SK-N-MC (cell line): ENCODE measurements at regions not wholly inside any gene's neighbourhood (a gene's known extent, or its start where the extent isn't known, plus 50 kb on each side); places are given as distances from the start of the nearest gene placed in this dataset.

Source experiments
- EZH2 ChIP-seq: fragments of 200-600 bp; sonication (generic); IDR thresholded peaks from one replicate; pipeline ENCODE4 v1.6.1; 2017; ENCODE audit warnings: antibody characterized with exemption
- FOXP2 ChIP-seq: optimal IDR thresholded peaks from 2 replicates; pipeline ENCODE3; 2011; ENCODE audit warnings: mild to moderate bottlenecking, moderate library complexity; ENCODE audit not compliant: insufficient read depth; ENCODE audit errors: extremely low read length, control extremely low read depth
- POLR2AphosphoS5 ChIP-seq: IDR thresholded peaks from 2 replicates; pipeline ENCODE4 v1.6.1; 2012; ENCODE audit warnings: mild to moderate bottlenecking, low read depth, low read length, borderline replicate concordance

DNA sequence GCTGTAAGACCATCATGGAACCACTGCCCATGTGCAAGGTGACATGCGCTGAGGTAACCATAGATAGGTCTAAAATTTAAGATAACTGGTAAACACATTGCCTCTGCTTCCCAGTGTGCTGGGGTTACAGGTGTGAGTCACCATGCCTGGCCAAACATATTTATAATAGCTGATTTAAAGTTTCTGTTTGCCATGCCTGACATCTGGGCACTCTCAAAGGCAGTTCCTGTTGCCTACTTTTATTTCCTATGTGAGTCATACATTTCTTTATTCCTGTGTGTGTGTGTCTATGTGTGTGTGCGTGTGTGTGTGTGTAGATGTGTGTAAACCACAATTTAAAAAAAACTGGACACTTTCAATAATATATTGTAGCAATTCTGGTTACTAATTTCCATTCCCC is 415.2 kb upstream of the NETO1 start:
- TF ChIP-seq EZH2 (no peak), POLR2AphosphoS5 (no peak), FOXP2 (no peak)
